CD4-positive, alpha-beta T cell treated with Interleukin-21 for 1 hour (primary cell): ENCODE measurements at regions not wholly inside any gene's neighbourhood (a gene's known extent, or its start where the extent isn't known, plus 50 kb on each side); places are given as distances from the start of the nearest gene placed in this dataset.

Source experiments
- DNase-seq: peaks from one replicate; pipeline ENCODE4 v3.0.0-alpha.2; 2020

DNA sequence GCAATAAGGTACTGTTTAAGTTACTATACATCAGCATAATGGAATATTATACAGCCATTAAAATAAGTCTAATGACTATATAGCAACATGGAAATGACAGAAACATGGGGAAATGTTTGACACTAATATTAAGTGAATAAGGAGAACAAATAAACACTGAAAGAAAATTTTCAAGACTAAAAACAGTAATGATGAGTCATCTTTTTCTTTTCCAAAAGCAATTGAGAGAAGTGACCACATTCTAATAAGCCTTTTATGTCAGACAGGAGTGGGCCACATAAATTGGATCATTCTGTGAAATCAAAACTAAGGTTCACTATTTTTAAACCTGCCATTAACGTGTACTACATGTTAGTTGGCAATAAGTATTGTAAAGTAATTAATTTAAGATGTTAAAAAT, 187.5 kb downstream of the AHR start:
- no peak for DNase-seq

DNA sequence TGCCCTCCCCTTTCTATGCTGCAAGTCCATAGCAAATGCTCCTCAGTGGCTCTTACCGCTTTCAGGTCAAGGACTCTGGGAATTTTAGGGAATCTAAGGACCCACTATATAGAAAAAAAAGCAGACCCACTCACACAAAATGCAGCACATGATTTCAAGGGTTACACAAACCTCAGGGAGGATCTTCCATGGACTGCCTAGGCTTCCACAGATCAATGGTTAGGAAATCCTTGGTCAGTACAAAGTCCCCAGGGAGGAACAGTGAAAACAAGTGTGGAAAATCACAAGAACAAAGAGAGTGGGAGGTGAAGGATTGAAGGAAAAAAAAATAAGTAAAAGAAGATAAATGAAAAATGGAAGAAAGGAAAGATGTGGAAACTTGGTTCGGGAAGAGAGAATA, 188.4 kb downstream of the AHR start:
- DNase-seq: no peak

DNA sequence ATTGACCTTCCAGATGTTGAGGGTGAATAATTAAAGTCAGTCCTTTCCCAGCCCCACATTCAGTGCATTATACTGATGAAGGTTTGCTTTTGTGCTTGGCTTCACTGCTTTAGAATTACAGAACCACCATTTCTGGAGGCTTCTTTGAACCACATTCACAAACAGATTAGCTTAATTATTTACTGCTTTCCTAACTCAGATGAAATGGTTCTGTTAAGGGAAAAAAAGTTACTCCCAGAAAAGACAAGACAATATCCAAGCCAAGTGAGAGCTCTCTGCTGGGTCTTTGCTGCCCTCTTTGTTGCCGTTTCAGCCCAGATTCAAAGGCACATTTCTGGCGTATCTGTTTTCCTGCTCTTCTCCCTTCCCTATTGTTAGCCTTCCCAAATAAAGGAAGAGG, 188.9 kb downstream of the AHR start:
- no peak for DNase-seq

DNA sequence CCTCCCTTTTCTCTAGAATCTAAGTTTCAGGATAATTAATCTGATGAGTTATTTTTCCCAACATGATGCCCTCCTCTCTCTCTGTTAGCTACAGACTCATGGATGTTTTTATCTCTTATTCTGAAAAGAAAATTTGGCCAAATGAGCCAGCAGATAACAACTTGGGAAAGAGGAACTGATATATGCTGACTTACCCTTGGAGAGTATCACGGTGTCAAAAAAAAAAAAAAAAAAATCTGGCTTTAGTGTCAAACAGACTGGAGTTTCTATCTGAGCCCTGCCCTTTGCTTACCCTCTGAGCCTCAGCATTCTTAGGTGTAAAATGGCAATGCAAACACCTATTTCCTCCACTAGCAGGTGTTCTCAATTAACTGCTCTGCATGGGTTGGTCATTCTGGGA, 190.4 kb downstream of the AHR start:
- DNase-seq: no peak

DNA sequence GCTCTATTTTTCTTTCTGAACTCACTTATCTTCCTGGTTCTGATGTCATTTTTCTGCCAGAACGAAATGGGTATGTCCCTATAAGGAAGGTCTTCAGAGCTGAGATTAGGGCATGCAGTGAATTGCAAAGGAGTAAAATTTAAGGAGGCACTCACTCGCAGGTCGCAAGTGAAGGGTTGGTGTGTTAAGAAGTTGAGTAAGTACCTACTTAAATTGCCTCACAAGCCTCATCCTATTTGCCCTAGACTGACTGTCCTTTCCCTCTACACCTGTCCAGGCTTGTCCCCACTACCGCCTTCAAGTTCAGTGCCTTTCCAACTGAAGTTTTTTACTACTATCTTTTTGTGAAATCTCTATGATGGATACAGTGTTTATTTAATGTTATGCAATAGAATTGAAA, 191.5 kb downstream of the AHR start:
- no peak for DNase-seq

DNA sequence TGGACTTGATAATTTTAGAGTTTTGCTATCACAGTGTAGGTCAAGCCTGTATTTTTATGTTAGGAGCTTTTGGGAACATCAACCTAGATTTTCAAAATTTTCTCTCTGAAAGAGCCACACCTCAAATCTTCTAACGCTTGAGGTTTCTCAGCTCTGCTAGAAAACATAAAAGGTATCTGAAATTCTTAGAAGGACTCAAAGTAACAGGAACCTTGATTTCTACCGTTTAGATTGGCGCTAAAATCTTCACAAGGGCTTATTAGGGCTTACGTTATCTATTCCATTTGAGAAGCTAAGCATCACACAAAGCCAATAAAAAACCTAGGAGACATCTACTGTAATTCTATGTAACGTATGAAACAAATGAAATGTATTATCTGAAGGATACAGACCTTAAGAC, 192.4 kb downstream of the AHR start:
- no peak for DNase-seq

DNA sequence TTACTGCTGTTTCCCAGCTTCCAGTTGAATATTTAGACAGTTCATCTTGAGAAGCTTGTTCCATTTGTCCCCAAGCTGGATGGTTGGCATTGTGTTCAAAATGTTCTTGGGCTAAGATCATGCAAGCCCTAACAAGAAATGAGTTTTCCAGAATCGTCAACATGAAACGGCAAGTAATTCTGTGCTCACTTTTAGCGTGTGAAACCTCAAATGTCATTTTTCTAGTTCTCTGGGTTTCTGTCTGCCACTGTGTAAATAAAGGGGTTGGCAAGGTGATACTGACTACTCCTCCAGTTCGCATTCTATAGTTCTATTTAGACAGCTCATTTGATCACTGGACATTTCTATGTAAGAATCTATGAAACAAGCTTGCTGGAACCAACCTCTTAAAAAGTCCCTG, 194.0 kb downstream of the AHR start:
- DNase-seq: no peak

DNA sequence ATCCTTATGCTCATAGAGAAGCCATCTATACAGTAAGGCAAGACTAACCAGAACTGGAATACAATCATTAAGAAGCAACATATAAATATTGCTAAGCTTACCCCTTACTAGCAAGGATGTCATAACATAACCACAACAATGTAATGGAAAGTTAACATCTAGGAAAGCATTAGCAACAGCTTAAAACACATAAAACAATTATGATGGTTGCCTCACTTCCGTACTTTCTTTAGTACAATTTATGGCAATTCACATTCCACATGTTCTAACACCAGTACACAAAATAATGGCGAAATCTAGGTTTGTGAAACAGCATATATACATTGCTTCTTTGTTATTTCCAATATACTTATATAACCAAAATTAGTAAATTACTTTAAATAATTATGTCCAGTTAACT, 195.0 kb downstream of the AHR start:
- DNase-seq: no peak

DNA sequence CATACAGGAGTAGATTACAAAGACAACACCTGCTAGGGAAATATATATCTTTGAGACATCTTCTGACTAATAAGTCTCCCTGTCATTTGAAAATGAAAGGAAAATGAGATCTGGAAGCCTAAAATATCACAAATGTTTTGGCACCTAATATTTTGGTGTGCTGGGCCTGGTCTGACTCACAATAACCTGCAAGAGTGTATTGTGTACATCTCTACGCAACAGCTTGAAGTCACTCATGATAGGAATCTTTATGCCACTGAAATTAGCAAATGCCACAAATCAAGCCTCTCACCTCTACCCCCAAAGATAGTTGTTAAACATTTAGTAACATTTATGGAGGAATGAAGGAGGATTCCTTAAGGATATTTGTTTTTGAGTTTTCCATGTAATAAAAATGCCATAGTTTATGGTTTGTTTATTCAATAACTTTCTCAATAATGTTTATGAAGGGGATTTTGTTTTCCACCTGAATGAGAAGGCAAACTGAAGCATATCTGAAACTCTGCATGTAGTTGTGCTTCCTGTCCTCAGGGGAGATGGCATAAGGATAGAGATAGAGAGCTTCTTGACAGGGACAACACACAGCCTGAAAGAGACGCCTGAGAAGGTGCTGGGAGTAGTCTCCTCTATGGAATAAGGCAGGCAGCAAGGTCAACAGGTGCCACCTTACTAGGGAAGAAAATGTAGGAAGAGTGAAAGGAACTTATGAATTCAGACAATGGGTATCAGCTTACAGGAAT, 197.4 kb downstream of the AHR start:
- DNase-seq: no peak

DNA sequence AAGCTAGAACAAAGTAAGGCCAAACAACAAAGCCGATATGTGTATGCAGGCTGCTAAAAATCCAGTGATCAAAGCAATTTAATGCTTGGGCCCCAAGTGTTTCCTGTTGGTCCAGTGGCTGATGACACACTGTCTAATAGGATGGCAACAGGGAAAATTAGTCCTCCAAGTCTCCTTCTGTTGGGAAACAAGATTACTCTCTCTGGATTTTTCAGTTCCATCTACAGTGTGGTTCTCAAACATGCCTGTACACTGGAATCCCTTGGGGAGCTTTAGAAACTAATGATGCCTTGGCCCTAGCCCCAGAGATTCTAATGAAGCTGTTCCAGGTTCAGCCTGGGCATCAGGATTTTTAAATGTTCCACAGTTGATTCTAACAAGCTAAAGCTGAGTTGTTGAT, 198.7 kb downstream of the AHR start:
- no peak for DNase-seq

DNA sequence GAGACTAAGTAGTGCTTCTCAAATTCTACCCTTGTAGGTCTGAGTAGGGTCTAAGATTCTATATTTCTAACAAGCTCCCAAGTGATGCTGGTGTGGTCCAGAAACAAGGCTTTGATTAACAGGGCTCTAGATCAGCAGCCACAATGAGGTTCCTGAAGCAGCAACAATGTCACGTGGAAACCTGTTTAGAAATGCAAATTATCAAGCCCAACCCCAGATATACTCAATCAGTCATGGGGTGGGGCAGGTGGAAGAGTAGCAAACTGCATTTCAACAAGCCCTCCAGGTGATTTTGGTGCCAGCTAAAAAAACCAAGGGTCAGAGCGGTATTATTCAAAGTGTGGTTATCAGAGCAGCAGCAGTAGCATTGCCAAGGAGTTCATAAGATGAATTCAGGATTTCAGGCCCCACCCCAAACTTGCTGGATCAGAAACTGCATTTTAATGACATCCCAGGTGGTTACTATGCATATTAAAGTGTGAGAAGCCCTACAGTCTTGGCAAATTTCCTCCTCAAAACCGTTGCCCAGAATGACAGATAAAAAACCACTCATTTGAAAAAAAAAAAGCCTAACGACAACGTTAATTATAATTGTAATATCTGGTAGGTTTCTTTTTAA, 199.2 kb downstream of the AHR start:
- no peak for DNase-seq

DNA sequence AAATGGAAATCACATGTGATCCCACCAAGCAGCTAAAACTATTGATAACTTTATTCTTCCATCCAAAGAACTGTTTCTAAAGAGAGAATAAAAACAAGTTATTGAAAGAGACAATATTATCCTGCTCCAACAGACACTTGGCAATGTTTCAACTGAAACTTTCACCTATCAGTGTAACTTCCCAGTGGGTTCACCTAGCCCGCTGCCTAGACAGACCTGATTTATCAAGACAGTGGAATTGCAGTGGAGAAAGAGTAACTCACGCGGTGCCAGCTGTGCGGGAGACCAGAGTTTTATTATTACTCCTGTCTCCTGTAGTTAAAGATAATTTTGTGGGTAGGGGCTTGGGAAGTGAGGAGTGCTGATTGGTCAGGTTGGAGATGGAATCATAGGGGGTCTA, 199.8 kb downstream of the AHR start:
- no peak for DNase-seq

DNA sequence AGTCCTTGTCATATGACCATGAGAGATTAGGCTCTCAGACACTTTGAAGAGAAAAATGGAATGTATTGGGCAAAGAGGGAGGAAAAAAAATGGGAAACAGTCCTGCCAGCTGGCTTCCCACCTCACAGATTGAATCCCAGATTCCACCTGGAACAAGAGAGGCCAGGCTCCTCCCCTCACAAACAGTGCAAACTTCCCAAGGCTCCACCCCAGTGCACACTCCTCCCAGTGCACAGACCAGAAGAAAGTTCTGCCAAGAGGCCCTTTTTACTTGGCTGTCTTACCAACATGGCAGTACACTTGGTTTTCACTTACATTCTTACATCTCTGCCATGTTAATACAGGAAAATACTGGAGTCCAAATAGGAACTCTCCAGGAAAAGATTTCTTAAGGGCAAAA, 202.3 kb downstream of the AHR start:
- no peak for DNase-seq

DNA sequence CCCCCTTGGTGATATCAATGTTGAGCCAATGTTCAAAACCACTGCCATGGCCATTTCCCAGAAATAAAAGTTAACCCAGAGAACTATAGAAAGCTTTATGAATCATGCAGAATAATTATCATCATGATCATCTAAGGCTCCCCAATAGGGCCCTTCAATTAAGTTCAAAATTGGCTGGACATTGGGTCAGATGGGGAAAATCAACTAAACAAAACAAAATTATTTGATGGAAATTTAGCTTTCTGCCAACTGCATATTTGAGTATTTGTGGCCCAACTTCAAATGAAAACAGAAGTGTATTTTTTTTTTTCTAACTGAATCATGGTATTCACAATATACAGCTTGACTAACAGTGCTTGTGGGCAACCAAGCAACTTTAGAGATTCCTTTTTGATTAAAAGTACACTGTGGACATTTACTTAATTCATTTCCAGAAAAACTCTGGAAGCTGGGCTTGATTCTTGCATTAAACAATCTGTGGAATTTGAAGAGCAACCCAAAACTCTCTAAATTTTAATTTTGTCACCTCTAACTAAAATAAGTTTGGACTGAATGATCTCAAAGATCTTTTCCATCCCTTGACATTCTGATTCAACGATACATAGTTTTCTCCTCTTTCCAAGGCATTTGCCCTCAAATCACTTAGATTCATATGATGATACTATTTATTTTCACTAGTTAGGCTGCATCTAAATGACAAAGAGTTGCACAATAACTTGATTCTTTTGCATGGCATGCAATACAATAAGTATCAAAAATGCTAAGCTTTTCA, 203.2 kb downstream of the AHR start:
- no peak for DNase-seq

DNA sequence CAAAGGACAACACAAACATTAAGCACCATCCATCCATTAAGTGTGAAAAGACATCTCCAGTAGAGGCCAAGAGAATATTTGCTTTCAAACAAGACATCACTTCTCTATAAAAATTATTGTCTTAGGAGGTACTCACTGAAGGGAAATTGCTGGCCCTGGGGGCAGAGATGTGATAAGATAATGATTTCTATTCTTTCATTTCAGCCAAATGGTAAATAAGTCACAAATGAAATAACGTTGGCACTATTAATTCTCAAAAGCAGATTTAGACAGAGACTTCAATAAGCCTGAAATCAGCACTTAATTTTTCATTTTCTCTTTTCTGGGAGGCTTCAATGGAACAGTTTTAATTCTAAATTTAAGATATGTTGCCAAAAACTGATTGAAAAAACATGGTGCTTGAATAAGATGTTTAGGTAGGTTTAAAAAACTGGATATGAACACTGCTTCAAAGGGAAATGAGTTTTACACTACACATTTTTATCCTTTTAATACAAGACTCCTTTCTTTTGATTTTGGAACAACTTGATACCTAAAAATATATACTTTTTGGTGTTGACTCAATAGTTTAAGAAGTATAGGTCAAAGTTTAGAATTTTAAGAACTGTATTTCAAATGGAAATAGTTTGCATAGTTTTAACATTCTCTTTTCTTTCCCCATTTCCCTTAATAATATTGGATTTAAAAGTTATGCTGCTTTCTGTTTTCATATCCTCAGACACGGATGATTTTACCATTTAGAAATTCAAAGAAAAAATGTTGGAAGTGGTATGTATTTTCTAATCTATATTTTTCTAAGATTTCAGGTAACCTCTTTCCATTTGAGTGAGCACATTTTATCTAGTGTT, 204.0 kb downstream of the AHR start:
- no peak for DNase-seq

DNA sequence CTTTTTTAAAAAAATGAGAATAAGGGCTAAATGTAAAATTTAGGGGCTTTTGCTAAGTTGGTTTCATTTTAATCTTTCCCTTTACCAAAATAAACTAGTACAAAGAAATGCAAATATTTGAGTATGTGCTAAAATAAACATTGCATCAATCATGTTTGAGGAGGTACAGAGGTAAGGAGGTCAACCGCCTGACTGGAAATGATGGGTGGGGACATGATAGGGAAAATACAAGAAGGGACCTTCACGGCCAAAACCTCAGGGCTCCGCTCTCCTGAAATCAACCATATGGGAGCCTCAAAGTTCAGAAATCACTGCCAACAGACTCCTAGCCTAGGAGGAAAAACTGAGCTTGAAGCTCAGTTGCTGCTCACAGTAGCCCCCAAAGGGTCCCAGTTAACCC, 207.6 kb downstream of the AHR start:
- no peak for DNase-seq

DNA sequence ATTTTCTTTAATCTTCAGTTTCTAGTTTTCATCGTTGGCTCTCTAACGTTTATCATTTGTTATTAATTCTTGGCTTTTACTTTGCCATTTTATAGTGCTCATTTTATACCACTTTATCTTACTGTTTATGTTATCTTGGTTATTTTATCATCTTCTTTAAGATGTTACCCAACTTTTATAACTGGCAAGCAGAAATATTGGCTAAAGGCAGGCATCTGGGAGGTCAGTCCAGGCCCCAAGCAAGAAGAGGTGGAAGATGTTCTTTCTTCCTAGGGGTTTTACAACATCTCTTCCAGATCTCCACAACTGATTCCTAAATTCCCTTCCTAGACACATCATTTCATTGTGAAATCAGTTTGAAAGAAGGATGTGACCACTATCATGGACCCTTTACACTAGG, 208.1 kb downstream of the AHR start:
- DNase-seq: no peak

DNA sequence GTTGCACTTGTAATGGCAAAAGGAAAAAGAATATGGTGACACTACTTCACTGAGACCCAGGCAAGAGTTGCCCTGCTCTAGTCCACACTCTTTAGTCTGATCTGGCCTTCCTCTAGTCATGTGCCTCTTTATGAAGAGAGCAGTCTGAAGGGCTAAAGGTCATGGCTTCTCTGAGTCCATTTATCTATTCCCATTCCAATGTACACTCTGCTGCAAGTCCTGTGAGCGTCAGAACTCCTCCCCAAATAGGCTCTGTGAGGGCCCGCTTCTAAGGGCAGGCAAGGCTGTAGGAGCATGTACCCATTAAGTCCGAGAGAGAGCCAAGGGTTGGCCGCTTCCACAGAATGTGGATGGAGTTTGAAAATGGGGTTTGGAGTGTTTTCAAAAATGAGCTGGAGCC, 209.3 kb downstream of the AHR start:
- DNase-seq: no peak

DNA sequence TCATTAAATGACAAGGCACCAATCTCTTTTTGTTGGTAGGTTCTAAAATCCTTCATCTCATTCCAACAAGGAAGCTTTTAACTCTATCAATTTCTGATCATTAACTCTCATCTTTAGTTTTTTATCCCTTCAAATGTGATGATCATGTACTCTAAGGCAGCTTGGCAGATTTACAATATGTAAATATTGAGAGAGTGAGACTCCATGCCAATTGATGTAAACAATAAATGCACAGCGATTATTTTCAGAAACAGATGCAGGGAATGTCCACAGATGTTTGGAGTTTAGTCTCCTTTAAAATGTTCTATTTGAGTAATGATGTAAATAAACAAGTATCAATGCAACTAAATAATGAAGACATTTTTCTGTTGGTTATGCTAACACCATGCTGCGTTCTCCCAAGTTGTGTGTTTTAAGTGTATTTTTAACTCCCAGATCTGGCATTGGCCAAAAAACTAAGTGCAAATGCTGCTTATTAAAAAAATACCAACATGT, 213.8 kb downstream of the AHR start:
- DNase-seq: no peak

DNA sequence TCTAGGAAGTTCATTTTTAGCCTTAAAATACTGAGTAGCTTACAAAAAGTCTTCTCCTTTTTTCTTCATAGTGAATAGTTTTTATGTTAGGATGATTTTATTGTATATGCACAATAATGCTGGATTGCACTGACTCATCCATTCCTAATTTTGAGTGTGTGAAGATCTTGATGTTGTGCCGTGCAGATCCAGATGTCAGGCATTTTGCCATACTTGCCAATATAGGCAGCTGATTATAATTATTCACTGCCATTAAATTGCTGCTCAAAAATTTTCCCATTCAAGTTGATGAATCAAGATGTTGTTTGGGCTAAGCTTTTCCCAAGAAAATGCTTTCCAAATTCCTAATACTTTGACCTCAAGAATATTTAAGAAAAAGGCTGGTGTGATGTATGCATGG, 218.3 kb downstream of the AHR start:
- DNase-seq: no peak

DNA sequence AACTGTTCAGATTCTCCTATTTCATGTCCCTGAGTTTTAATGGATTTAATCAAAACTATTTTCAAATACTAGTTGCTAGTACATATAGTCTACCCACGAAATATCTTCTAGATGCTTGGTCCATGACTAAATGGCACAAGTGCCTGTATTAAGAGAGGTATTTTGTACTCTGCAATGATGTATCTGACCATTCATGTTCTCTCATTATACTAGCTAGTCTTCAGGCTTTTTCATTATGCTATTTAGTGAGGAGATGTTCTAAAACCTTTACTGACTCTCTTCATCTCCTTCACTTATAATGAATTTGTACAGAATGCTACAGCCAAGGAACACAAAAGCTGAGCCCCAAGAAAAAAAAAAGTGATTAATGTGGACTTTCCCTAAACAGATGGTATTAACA, 222.5 kb downstream of the AHR start:
- DNase-seq: no peak

DNA sequence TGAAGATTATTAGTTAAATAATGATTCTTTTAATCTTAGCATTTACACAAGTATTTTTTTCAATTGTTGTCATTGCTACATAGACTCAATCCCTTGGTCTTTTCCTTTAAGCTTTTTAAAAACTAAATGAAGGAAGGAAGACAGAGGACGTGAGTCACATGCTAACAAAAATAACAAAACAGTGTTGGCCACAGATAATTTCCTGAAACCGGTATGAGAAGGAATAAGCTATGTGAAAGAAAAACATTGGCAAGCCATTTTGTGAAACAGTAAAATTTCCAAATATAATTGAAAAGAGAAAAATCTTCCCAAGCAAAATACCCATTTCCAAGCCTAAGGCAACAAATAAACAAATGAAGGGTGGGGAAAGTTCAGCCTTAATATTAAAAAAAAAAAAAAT, 223.0 kb downstream of the AHR start:
- DNase-seq: no peak
